Vagina (tissue), 2 donors: ENCODE measurements at regions not wholly inside any gene's neighbourhood (a gene's known extent, or its start where the extent isn't known, plus 50 kb on each side); places are given as distances from the start of the nearest gene placed in this dataset.

Experiments
- POLR2A ChIP-seq, 2 donors: fragments of 450-650 bp; IDR thresholded peaks; one replicate each; pipeline ENCODE4 v1.6.1; 2017; ENCODE audit warnings: antibody characterized with exemption in 2 of 2, mild to moderate bottlenecking in 2 of 2, moderate library complexity in 2 of 2
- TF ChIP-seq, protein P1 (sequence below), 3 experiments: fragments of 450-650 bp in 2 of 3; fragments of 200-600 bp in 1 of 3; sonication (generic) in 1 of 3; IDR thresholded peaks; one replicate each; pipeline ENCODE4 v1.5.1; 2017 to 2019; ENCODE audit warnings: antibody characterized with exemption in 3 of 3, mild to moderate bottlenecking in 2 of 3, moderate library complexity in 2 of 3

DNA sequence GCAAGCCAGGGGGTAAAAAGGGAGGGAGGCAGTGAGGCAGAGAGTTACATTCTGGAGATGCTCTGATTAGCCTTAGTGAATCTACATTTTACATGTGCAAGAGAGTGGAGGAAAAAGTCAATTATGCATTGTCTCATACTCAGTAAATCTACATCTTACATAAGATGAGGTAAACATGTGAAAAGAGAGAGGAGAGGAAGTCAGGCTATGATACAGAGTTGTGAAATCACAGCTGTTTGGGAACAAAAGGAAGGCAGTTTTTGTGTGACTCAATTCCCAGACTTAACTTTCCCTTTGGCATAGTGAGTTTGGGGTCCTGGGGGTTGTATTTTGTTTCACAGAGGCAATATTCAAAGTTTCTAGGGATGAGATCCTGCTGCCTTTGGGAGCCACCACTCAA is 67.8 kb downstream of the GP2 start:
- TF ChIP-seq, protein P1, sequence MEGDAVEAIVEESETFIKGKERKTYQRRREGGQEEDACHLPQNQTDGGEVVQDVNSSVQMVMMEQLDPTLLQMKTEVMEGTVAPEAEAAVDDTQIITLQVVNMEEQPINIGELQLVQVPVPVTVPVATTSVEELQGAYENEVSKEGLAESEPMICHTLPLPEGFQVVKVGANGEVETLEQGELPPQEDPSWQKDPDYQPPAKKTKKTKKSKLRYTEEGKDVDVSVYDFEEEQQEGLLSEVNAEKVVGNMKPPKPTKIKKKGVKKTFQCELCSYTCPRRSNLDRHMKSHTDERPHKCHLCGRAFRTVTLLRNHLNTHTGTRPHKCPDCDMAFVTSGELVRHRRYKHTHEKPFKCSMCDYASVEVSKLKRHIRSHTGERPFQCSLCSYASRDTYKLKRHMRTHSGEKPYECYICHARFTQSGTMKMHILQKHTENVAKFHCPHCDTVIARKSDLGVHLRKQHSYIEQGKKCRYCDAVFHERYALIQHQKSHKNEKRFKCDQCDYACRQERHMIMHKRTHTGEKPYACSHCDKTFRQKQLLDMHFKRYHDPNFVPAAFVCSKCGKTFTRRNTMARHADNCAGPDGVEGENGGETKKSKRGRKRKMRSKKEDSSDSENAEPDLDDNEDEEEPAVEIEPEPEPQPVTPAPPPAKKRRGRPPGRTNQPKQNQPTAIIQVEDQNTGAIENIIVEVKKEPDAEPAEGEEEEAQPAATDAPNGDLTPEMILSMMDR (IDR thresholded peaks at IDR 0.05), result no peak
- TF ChIP-seq POLR2A (IDR thresholded peaks at IDR 0.05), result no peak
